CD4-positive, alpha-beta T cell treated with Interleukin-2 at 100 ng/mL for 4 hours (primary cell): ENCODE measurements at regions not wholly inside any gene's neighbourhood (a gene's known extent, or its start where the extent isn't known, plus 50 kb on each side); places are given as distances from the start of the nearest gene placed in this dataset.
"Not testable (repeated sequence)": the region's sequence is repeated elsewhere in the genome, so short reads cannot be mapped to it uniquely, and the experiment has no call there.

Source experiments
- DNase-seq: peaks from one replicate; pipeline ENCODE4 v3.0.0-alpha.2; 2020; ENCODE audit warnings: low spot score

DNA sequence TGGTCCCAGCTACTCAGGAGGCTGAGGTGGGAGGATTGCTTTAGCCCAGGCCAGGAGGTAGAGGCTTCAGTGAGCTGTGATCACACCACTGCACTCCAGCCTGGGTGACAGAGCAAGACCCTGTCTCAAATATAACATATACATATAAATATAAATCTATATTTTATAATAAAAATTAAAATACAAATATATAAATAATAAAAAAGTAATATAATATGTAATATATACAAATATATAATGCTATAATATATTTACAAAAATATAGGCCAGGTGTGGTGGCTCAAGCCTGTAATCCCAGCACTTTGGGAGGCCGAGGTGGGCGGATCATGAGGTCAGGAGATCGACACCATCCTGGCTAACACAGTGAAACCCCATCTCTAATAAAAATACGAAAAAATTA lies 131.4 kb downstream of the MFAP3L start:
- not testable (repeated sequence) for DNase-seq

DNA sequence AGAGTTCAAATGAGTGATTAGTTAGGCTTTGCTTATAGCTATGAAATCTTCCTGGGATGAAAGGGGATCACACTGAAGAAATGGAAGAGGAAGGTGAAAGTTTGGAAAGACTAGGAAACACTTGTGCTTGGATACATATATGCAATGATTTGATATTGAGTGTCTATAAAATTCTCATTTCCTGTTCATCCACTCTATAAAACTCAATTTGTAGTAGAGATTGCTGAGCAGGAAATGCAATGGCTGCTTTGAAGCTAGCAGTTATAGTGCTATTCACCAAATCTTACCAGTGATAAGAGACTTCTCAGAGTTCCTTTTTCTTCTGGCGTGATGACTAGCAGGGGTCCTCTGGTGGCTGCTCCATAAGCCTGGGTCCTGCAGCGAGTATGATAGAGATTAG lies 128.1 kb upstream of the HPF1 start:
- DNase-seq, result no peak

DNA sequence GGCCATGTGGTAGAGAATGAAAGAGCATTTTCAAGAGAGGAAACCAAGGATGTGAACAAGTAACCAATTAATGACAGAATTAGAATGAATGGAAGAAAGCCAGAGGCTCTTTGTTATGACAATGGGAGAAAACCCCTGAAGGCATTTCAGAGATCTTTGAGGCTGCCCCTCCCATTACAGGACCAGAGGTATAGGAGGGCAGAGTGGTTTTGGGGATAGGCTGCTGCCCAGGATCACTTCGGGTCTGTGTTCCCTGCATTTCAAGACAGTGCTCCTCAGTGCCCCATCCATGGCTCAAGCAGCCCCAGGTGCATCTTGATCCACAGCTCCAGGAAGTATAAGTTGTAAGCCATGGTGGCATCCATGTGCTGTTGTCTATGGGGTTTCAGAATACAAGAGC lies 124.0 kb upstream of the HPF1 start:
- no peak for DNase-seq

DNA sequence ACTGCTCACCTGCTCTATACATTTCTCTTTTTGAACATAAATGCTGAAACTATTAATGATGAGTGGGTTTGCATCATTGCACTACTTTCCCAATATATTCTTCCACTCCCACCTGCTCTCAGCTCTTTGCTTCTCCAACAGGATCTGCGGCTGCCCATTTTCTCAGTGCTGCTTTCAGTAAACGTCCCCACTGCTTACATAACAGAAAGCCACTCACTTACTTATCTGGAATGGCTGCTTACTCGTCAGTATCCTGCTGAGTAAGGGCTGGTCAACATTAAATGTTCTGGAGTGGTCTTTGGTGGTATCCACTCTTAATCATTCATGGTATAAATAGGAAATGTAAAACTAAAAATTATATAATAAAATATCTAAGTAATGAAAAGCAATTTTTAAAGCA lies 112.8 kb upstream of the HPF1 start:
- no peak for DNase-seq

DNA sequence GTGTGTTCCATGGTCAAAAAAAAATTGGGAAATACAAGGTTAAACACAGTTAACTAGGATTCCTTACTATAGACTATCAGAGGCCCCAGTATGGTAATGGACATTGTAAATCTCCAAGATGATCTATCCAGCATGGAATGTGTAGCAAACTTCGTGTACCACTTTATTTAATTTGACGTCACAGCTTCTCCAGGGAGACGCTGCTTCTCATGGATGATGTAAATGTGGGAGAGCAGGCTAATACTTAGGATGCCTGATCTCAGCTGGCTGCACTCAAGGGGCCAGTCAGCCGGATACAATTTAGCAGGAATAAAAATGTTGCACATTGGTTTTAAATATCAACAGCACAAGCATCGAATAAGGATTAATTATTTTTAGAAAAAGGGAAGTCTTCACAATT lies 111.7 kb upstream of the HPF1 start:
- no peak for DNase-seq

DNA sequence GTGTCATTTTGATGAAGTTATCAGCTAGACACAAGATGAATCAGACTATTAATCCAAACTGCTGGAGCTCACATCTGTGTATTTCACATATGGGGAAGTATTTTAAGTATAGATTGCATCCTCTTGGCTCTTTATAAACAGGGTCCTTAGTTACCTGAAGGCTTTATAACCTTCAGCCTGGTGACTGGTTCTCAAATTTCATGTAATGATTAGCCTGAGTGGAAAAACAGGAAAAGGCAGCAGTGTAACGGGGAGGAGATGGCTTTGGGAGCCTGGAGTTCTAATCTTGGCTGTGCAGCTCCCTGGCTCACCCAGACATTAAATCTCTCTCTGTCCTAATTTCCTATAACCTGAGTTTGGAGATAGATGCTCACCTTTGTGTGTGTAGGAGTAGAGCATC lies 103.8 kb upstream of the HPF1 start:
- no peak for DNase-seq

DNA sequence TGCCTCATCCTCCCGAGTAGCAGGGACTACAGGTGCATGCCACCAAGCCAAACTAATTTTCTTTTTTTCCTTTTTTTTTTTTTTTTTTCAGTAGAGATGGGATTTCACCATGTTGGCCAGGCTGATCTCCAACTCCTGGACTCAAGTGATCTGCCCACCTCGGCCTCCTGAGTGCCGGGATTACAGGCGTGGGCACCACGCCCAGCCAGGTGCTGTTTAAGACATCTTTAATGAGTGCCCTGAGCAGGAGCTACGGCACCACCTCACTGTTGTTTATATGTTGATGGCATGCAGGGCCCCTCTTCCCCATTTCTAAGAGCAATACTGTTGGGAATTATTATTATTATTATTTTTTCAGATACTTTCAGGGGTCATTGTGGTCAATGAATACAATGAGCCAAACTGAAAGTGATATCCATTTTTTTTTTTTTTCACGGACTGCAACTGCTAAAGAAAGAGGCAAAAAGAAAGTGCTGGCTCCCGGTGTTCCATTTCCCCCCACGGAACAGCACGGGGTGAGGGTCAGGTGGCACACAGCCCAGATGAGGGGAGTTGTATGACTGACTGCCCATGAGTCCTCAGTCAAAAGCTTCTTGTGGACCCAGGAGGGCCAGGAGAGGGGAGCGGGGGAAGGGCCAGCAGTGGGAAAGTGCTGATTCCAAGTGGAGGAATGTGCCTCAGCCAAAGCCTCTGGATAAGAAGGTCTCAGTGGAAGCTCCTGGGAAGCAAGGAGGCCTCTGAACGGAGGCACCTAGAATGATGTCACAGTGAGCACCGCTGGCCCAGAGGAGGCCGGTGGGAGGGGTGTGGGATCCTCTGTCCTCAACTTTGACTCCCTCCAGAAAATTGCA lies 101.8 kb upstream of the HPF1 start:
- DNase-seq, result no peak

DNA sequence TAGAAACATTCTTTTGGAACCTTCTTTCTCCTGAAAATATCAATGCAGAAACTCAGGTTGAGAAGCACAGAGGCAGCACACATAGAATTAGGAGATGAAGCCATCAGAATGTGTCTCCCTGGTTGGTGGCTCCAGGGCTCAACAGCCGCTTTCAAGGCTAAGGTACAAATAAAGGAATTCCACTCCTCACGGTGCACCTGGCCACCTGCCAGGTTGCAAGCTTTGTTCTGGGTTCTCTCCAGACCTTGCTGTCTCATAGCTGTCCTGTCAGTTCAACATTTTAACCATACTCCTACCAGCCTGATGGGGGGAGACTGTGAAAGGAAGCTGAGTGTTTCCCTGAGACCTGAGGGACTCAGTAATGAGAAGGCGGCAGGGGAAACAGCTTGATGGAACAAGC lies 96.3 kb upstream of the HPF1 start:
- no peak for DNase-seq

DNA sequence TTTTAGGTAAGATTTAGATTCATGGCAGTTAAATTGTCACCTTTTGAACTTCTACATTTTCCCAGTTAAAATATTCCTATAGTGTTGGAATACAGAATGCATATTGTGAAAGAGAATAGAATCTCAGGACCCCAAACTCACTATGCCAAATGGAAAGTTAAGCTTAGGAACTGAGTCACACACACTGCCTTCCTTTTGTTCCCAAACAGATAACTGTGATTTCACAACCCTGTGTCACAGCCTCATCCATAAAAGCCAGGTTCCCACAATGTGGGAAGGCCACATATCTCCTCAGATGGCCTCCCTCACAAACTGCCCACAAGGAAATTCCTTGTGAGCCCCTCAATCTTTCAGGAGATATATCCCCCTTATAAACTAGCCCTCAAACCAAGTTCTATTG lies 94.7 kb upstream of the HPF1 start:
- no peak for DNase-seq

DNA sequence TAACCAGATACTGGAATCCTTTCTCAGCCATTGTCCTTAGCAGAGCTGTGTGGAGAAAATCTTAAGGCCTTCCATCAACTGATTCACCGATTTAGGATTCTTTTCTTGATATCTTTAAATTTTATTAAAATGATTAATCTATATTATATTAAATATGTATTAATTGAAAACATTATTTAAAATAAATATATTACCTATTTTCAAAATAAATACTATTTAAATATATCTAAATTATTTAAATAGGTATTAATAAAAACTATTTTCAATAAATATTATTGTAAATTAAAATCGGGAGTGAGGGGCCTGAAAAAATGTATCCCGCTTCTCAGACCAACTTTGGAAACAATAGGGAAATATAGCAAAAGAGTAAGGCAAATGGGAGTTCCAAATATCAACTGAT lies 94.0 kb upstream of the HPF1 start:
- DNase-seq, result no peak

DNA sequence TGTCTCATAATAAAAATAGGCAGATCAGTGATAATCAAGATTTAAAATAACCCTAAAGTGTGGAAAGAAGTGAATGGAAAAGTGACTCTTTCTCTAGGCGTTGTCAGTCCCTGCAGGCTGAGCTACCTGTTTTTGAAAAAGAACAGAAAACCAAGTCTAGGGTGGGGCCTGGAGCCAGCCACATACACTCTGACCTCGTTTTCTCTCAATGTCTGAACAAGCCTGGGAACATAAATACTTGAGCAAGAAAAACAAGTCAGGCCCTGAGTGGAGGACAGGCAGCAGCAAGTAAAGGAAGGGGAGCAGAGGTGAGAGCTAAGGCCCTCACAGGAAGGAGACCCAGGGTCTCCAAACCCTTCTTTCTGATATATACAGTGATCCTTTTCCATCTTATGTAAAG lies 91.7 kb upstream of the HPF1 start:
- no peak for DNase-seq

DNA sequence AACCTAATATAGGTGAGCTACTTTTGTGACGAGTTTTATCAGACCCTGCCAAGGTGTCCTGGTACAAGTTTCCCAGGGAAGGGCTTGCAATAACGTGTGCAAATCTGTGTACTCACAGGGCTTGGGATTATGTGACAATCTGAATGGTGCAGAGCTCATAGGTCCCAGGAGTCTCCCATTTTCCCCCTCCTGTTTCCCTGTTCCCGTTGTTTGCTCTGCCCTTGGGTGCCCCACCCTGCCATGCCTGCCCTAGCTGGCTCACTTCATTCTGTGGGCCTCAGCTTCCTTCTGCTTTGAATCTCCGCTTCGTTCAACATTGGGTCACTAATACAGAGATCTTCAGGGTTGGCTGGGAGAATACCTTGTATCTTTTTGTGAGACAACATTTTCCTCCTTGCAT lies 90.3 kb upstream of the HPF1 start:
- no peak for DNase-seq

DNA sequence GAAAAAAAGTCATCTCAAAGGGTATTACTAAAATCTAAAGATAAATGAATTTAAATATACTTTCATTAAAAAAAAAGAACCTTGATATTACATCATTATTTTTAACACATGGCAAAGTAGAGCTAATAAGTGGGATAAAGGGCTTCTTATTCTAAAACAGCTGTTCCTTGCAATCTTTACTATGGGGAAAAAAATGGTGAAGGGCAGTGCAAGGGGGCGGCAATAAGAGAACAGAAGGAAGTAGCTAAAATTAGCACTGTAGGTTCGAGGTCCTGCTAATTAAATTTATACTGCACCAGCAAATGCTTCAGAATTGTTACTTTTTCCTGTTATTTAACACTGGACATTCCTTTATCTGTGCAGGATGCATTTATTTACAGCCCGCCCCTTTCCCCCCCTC lies 89.4 kb upstream of the HPF1 start:
- no peak for DNase-seq

DNA sequence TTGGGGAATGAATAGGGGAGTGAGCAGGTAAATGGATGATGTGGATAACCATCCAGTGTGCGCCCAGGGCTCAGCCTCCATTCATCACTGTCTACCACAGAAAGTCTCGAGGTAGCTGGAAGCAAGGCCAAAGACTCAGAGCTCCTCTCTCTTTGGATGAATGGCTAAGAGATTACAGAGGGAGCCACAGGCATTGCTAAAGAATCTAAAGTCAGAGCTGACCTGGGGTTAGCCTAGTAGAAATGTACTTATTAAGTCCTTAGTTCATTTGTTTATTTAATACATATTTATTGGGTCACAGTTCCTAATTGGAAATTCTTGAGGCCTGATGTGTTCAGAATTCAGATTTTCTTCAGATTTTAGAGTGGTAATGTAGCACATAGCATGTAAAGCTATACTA lies 88.7 kb upstream of the HPF1 start:
- DNase-seq, result no peak

DNA sequence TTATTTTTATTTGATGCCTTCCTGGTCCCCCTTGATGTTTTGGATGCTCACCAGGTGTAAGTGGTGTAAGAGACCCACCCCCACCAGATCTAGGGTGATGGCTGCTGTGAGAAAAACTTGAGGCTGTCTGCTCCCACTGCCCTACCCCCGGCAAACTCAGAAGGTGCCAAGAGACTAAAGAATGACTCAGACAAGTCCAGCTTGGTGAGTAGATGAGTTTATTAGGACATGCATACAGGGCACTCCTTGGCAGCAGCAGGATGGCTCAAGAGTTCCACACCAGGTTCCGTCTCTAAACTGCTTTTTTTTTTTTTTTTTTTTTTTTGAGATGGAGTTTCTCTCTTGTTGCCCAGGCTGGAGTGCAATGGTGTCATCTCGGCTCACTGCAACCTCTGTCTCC lies 84.0 kb upstream of the HPF1 start:
- no peak for DNase-seq

DNA sequence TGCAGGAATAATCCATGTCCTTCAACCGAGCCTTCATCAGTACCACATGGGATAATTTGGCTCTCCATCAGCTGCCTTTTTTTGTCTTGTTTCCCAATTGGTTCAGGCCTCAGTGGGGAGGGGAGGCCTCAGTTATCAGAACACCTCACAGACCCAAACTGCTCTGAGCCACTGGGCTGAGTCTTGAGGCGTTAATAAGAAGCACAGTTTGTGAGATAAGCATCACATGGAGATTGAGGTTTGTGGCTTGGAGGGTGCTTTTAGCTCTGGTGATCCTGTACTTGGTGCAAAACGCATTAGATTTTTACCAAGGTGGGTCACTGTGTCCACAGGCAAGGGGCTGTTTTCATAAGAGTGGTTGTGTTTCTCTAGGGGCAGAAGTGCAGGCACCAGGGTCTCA lies 82.8 kb upstream of the HPF1 start:
- DNase-seq, result no peak

DNA sequence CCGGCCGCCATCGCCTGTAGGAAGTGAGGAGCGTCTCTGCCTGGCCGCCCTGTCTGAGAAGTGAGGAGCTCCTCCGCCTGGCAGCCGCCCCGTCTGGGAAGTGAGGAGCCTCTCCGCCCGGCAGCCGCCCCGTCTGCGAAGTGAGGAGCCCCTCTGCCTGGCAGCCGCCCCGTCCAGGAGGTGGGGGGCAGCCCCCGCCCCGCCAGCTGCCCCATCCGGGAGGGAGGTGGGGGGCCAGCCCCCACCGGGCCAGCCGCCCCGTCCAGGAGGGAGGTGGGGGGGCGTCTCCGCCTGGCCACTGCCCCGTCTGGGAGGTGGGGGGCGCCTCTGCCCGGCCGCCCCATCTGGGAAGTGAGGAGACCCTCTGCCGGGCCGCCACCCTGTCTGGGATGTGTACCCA lies 70.6 kb upstream of the HPF1 start:
- DNase-seq, result not testable (repeated sequence)

DNA sequence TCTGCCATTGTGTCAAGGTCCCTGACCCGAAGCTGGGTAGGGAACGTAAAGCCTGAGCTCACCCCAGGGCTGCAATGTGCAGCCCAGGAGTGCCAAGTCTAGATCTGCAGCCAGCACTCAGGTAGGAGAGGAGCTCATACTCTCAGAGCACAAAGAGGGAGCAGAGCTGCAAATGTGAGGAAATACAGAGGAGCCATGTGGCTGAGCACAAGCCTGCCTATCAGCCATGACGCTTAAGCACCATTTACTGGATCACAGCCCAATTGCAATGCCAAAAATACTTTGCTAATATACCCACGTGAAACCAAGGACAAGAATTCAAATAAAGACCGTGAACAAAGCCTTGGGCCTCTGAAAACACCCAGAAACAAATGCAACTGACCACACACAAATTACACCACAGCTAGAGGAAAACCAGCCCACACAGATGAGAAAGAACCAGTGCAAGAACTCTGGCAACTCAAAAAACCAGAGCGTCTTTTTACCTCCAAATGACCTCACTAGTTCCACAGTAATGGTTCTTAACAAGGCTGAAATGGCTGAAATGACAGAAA lies 69.0 kb upstream of the HPF1 start:
- no peak for DNase-seq

DNA sequence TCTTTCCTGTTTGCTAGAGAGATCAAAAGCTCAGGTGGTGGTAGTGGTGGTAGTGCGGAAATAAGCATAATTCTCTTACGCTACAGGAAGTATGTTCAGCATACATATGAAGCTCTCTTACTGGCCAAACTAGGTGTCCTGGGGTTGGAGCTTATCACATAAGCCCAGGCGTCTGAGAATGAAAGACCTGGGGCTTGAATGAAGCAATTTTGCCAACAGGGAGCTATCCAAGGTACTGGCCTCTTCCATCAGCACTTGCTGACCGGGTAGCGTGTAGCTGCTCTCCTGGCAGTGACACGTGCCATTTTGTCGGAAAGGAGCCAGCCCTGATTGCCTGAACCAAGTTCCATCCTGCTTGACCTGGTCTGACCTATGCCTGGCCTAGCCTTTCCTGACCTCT lies 65.9 kb upstream of the HPF1 start:
- DNase-seq, result no peak

DNA sequence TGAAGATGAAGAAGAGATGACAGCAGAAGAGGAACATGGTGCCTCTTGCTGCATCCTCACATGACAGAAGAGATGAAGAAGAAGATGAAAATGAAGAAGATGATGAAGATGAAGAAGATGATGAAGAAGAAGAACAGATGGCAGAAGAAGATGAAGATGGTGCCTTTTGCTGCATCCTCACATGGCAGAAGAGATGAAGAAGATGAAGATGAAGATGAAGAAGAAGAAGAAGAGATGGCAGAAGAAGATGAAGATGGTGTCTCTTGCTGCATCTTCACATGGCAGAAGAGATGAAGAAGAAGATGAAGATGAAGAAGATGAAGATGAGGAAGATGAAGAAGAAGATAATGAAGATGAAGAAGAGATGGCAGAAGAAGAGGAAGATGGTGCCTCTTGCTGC lies 63.7 kb upstream of the HPF1 start:
- DNase-seq, result no peak

DNA sequence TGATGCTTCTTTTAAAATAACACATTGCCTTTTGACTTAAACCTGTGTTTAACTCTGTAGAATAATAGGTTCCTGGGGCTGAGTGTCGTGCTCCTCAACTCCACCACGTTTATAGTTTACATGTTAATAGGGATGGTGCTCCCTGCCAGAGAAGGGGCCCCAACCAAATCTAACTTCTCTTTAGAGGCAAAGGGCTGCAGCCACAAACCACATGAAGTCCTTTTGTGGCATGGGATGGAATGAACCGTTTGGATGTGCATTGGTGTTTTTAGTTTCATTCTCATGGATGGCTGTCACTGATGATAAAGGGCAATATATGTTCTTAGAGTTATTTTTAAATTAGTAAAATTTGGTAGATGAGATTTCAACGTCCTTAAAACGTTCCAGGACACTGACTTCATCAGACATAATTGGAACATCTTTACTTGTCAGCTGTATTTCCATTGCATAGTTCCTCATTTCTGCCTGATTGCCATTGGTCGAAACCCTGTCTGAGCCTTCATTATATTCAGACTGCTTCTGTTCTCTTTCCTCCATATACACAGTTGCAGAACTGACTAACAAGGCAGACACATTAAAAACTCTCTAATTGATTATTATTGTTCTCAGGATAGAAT lies 60.4 kb upstream of the HPF1 start:
- no peak for DNase-seq

DNA sequence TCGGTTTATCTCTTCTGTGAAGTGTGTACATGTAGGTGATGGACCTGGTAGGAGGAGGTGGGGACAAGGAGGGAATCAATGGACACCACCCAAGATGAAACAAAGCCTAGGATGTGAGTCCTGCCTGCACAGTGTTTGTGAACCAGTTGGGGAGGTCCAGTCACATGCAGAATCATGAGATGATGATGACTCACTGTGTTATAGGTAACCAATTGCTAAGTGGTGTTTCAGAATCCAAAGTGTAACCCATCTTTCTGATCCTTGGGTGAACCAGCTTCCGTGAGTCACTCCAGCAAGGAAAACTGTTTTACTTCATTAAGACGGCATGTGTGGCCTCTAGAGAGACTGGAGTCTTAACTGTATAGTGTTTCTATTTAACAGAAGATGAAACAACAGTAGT lies 57.9 kb upstream of the HPF1 start:
- DNase-seq, result no peak

DNA sequence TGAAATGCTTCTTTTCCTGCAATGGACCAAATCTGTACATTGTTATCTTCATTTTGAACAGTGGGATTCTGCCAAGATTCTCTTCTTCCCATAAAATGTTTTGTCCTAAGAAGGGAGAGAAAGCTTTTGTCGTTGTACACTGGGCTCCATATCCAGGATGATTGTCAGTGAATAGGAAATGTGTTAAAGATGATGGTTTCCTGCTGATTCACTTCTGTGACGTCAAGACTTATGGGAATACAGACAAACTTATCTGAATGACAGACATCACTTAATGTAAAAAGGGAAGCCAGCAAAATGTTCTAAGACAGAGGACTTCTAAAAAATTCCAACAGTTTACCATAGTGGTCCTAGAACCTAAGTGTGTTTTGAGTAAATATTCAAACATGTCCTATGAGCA lies 53.7 kb upstream of the HPF1 start:
- no peak for DNase-seq
